Stimulated activated naive CD8-positive, alpha-beta T cell treated with anti-CD3 and anti-CD28 coated beads, Interleukin-15, Interleukin-2, amounts not matched to agents 100 U/mL and 50 U/mL, for 24 hours (primary cell): ENCODE measurements at regions not wholly inside any gene's neighbourhood (a gene's known extent, or its start where the extent isn't known, plus 50 kb on each side); places are given as distances from the start of the nearest gene placed in this dataset.
"Not testable (repeated sequence)": the region's sequence is repeated elsewhere in the genome, so short reads cannot be mapped to it uniquely, and the experiment has no call there.

Source experiments
- ATAC-seq: fragments of 150-1000 bp; cut with Tn5 transposase; one replicate; pipeline ENCODE4 v1.10.0; 2021
- DNase-seq: peaks from one replicate; pipeline ENCODE4 v3.0.0; 2021

DNA sequence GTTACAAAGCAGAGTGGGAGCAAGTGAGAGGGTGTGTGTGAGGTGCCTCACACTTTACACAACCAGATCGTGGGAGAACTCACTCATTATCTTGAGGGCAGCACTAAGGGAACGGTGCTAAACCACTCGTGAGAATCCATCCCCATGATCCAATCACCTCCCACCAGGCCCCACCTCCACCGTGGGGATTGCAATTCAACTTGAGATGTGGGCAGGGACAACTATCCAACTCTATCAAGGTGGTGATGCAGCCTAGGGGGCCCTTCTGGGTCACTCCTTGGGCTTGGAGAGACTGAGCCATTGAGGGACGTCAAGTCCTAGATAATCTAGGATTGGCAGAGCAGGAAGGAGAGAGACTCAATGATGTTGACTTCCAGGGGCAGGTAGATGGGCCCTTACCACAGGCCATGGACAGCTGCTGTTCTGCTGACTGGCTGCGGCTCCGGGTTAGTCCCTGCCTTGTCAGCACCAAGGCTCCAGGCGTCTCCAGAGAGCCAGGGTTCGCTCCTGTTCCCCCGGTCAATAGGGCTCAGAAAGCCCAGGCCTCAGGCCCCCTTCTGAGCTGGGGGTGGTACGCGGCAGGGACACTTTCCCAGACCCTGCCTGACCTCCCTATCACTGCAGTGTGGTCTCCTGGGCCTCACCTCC, 193.2 kb upstream of the HS6ST1 start:
- ATAC-seq: no peak

DNA sequence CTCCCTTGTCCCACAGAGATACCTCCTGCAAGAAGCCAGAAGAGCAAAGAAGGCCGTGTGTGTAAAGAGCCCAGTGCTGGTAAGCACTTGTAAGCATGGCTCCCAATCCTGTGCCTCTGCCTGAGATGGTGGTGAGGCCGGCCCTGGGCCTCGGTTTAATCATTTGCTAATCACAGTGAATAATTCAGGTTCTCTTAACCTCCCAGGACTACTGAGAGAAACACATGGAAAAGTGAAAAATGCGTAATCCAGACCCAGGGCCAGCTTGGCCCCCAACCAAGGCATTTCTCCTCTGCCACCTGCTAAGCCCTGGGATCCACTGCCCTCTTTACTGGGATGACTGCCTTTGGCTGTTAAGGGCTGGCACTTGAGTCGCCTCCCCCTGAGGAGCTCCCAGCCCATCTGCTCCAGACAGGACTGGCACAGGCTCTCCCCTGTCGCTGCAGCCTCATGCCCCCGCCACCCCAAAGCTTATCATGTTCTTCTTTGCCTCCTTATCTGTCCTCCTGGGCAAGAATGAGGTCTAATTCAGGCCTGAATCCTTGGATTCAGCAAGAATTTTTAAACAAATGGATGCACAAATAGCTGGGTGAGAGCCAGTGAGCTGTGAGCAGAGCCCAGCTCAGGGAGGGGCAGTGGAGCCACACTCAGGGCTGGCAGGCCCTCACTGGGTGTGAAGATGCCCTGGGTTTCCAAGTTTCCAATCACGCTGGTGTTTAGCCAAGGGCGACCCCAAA, 193.9 kb upstream of the HS6ST1 start:
- ATAC-seq (no peak), DNase-seq (no peak)

More for the DNA sequence above, 193.2 kb upstream of the HS6ST1 start:
- no peak for DNase-seq

DNA sequence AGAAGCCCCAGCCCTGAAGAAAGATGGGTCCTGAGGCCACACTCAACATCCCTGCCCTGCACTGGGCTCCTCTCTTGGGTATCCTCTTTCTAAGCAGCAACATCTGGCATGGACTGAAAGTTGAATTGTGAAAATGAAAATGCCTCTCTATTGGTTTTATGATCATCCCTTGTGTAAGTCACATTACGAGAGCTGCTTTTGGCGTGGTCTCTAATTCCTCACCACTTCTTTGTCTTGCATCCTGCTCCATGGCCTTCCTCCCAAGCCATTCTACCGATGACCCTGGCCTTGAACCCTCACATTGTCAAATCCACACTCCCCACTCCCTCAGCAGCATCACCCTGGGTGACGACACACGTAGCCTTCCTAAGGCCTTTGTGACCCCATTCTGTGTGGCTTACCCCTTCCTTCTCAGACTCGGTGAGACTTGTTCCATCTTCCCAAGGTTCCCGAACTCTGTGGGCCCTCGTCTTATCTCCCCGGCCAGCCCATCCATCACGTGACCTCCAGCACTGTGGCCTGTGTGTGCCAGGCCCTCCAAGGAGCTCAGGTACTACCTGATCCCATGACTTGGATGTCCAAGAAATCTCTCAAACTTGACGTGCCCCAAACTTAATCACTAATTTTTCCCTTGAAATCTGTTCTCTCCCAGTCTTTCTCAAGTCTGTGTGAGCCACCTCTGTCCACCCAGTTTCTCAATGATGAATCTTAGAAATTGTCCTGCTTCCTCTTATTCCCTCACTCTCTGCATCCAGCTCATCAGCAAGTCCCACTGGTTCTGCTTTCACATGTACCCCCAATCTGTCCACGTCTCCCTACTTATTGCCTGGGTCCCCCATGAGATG, 194.7 kb upstream of the HS6ST1 start:
- no peak for ATAC-seq

DNA sequence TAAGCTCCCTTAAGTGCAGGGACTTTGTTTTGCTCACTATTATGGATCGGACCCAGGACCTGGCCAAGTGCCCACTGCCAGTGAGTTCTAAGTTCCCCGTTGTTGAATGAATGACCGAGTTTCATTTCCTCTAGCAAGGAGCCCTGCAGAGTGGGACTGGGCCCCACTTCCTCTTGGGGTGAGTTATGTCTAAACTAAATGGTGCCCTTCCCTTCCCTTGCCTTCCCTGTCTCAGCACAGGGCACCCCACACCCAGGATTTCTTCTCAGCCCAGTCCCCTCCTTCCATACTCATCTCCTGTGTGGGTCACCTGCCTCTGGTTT, 195.3 kb upstream of the HS6ST1 start:
- no peak for ATAC-seq
- no peak for DNase-seq

More for the DNA sequence above, 194.7 kb upstream of the HS6ST1 start:
- no peak for DNase-seq

DNA sequence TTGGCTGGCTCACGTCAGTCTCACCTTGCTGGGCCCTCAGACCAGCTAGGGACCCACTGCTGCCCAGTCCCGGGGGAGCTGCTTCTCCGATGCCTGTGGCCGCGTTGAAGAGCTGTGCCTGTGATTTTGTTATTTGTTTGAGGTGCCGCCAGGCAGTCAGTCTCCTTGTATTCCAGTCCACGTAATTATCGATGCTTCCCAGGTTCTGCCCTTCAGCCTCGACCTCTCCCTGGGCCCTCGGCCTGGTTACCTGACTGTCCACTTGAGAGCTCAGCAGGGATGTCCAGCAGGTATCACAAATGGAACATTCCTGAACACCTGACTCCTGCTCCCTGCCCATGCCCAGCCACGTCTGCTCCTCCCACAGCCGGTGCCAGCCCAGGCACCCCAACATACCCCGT, 195.9 kb upstream of the HS6ST1 start:
- DNase-seq: no peak
- no peak for ATAC-seq

GRCh38 chr2:128516938-128517337, 198.3 kb upstream of the HS6ST1 start:
- ATAC-seq (no peak), DNase-seq (no peak)

DNA sequence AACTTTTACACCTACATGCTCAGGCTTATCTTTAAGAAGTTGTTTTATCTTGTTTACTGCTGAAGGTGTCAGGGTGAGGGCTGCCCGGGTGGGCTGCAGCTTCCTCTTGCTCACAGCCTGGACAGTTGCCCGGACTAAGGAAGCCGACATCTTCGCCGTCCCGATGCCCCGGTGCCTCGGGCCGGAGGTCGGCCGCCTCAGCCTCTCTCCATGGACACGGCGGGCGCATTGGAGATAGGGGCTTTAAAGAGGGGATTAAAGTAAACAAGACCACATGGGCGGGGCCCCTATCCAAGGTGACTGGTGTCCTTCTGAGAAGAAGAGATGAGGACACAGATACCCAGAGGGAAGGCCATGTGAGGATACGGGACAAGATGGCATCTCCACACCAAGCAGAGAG, 200.4 kb upstream of the HS6ST1 start:
- not testable (repeated sequence) for DNase-seq, ATAC-seq

- no peak for ATAC-seq
- no peak for DNase-seq
Observed at GRCh38 chr2:128519517-128520215, 201.0 kb upstream of the HS6ST1 start.

DNA sequence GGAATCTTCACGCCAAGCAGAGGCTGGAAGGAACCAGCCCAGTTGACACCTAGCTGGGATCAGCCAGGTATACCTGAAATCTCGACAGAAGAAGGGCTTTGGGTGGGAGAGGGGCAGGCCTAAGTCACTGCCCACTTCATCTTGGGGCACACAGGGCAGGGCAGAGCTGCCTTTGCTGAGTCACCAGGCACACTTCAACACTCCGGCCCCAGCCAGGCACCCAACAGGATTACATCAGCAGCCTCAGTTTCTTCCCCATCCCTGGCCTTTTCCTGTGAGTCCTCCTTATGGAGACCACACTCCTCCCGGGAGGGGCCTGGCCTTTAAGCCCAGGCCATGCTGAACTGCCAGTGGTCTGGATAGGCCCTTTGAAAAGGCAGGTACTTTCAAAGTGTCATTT, 201.7 kb upstream of the HS6ST1 start:
- ATAC-seq: peak; percentile 24
- DNase-seq: no peak

- peak; percentile 46 for DNase-seq
- peak; percentile 82 for ATAC-seq
Observed at GRCh38 chr2:128520791-128521190, 202.1 kb upstream of the HS6ST1 start.

- ATAC-seq (no peak), DNase-seq (no peak)
Observed at GRCh38 chr2:128521482-128521881, 202.8 kb upstream of the HS6ST1 start.

DNA sequence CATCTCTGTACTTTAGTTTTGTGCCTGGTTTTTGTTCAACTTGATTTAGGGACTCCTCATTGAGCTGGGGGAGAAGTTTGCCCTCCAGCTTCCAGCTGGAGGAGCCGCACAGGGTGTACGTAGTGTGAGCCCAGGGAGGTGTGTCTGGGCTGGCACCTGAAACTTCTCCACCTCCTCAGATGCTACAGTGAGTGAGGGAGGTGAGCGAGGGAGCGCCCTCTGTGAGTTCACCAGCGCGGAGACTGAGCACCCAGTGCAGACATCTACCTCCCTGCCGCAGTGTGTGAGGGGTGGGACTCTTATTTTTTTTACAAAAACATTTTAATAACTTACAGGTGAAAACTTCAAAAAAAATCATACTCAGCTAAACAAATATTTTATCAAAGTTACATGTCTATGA, 204.2 kb upstream of the HS6ST1 start:
- no peak for DNase-seq
- no peak for ATAC-seq

GRCh38 chr2:128523457-128523856, 204.8 kb upstream of the HS6ST1 start:
- no peak for DNase-seq
- ATAC-seq: no peak

DNA sequence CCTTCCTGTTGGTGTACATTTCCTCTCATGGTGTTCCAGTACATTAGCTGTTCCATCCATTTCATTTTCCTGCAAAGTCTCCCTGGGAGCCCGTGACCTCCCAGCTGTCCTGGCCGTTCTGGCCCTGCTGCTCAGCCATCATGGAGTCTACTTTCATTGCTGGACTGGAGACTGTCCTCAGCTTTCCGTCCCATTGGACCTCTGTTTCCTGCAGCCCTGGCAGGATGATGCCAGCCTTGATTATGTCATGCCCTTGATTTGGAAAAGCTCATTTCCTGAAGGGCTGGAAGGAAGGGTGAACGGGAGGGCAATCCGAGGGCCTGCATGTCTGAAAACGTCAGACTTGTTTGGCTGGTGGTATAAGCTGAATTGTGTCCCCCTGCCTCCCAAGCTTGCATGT, 205.5 kb upstream of the HS6ST1 start:
- no peak for DNase-seq
- ATAC-seq: no peak

- ATAC-seq (no peak), DNase-seq (no peak)
Observed at GRCh38 chr2:128525653-128526052, 207.0 kb upstream of the HS6ST1 start.

- no peak for DNase-seq
- ATAC-seq: no peak
Observed at GRCh38 chr2:128526455-128526976, 207.8 kb upstream of the HS6ST1 start.

DNA sequence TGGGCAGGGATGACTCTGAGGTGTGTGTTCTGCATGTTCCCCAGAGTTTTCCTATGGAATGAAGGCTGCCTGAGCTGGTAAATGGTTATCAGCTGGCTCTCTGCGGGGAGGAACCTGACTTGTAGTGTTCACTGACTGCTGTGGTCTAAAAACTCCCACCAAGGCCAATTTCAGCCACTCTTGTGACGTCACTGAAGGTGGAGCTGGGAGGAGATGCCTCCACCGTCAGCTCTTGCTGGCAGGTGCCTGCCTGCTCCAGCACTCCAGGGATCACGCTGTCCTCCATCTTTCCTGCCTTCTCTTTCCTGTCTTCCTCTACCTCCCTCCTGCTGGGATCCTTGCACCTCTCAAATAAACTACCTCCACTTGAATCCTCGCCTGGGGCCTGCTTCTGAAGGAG, 209.5 kb upstream of the HS6ST1 start:
- no peak for ATAC-seq

GRCh38 chr2:128530025-128530573, 211.4 kb upstream of the HS6ST1 start:
- no peak for ATAC-seq

More for the DNA sequence above, 209.5 kb upstream of the HS6ST1 start:
- DNase-seq: no peak

GRCh38 chr2:128531856-128532255, 213.2 kb upstream of the HS6ST1 start:
- DNase-seq (no peak), ATAC-seq (no peak)

More at GRCh38 chr2:128530025-128530573, 211.4 kb upstream of the HS6ST1 start:
- DNase-seq: no peak

- ATAC-seq: no peak
- no peak for DNase-seq
Observed at GRCh38 chr2:128533101-128533500, 214.4 kb upstream of the HS6ST1 start.

DNA sequence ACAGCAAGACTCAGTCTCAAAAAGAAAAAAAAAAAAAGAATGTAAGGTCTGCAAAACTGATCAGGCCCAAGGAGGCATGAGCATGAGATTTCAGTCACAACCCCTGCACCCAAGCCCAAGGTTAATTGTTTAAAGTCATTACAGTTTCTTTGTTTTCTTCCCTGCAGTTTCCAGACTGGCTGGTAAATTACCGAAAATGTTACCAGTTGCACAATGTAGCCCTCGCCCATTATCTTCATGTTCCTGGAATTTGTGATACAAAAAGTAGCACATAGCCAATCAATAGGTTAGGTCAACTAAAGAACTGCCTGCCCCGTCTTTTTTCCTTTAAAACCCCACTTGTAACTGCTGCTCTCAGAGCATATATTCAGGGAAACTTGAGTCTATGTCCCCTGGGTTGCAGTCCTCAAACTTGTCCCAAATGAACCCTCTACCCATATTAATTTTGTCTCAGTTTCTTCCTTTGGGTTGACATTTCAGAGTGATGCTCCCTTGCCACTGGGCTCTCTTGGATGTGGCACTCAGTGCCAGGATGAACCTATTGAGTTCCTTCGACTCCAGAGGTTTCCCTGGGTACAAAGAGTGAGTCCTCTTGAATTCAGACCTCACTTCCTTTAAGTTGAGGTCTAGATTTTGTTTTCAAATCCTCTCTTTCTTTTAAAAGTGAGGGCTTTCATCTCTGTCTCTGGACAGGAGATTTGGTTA, 216.2 kb upstream of the HS6ST1 start:
- ATAC-seq (no peak), DNase-seq (no peak)
